ENCODE measurements at regions not wholly inside any gene's neighbourhood (a gene's known extent, or its start where the extent isn't known, plus 50 kb on each side); places are given as distances from the start of the nearest gene placed in this dataset.

GRCh38 chr12:82279536-82280058, 78.6 kb downstream of the CCDC59 start:
- TF ChIP-seq TEAD4 (IDR thresholded peaks at IDR 0.05; ENCODE audit: borderline replicate concordance, insufficient read depth) = no peak
- no peak for TF ChIP-seq USF1 (IDR thresholded peaks at IDR 0.05; ENCODE audit: borderline replicate concordance, low read depth)
- no peak for TF ChIP-seq TCF12 (IDR thresholded peaks at IDR 0.05)
- TF ChIP-seq CTCF (IDR thresholded peaks at IDR 0.05) = no peak
- no peak for TF ChIP-seq USF2 (IDR thresholded peaks at IDR 0.05; ENCODE audit: borderline replicate concordance, low read depth, low read length)
- no peak for TF ChIP-seq MAX (IDR thresholded peaks at IDR 0.05; ENCODE audit: low read depth)
- TF ChIP-seq FOXM1 (IDR thresholded peaks at IDR 0.05; ENCODE audit: low read depth) = no peak
